ENCODE measurements at regions not wholly inside any gene's neighbourhood (a gene's known extent, or its start where the extent isn't known, plus 50 kb on each side); places are given as distances from the start of the nearest gene placed in this dataset.
"Not testable (repeated sequence)": the region's sequence is repeated elsewhere in the genome, so short reads cannot be mapped to it uniquely, and the experiment has no call there.

GRCh38 chr13:22967669-22968068 lies 213.1 kb upstream of the SGCG start:
- no peak for DNase-seq (ENCODE audit: low read depth)

GRCh38 chr13:22979952-22980351 lies 200.8 kb upstream of the SGCG start:
- DNase-seq (ENCODE audit: low read depth) = no peak

- DNase-seq (ENCODE audit: low read depth) = no peak
Observed at GRCh38 chr13:22980936-22981335, 199.8 kb upstream of the SGCG start.

- DNase-seq (ENCODE audit: low read depth) = no peak
Observed at GRCh38 chr13:22993148-22993547, 187.6 kb upstream of the SGCG start.

GRCh38 chr13:23003446-23003845 lies 177.3 kb upstream of the SGCG start:
- DNase-seq (ENCODE audit: low read depth) = no peak

GRCh38 chr13:23007426-23007825 lies 173.4 kb upstream of the SGCG start:
- no peak for DNase-seq (ENCODE audit: low read depth)

- DNase-seq (ENCODE audit: low read depth) = no peak
Observed at GRCh38 chr13:23018143-23018542, 162.6 kb upstream of the SGCG start.

GRCh38 chr13:23020246-23020843 lies 160.4 kb upstream of the SGCG start:
- peak; percentile 2 for DNase-seq (ENCODE audit: low read depth)

GRCh38 chr13:23021906-23022305 lies 158.9 kb upstream of the SGCG start:
- DNase-seq (ENCODE audit: low read depth) = no peak

- DNase-seq (ENCODE audit: low read depth) = no peak
Observed at GRCh38 chr13:23022704-23023103, 158.1 kb upstream of the SGCG start.

- no peak for DNase-seq (ENCODE audit: low read depth)
Observed at GRCh38 chr13:23025864-23026608, 154.7 kb upstream of the SGCG start.

GRCh38 chr13:23039266-23039935 lies 141.4 kb upstream of the SGCG start:
- no peak for DNase-seq (ENCODE audit: low read depth)

GRCh38 chr13:23042181-23042580 lies 138.6 kb upstream of the SGCG start:
- no peak for DNase-seq (ENCODE audit: low read depth)

- DNase-seq (ENCODE audit: low read depth) = no peak
Observed at GRCh38 chr13:23044906-23045305, 135.9 kb upstream of the SGCG start.

GRCh38 chr13:23050126-23050525 lies 130.7 kb upstream of the SGCG start:
- DNase-seq (ENCODE audit: low read depth) = no peak

GRCh38 chr13:23053711-23054110 lies 127.1 kb upstream of the SGCG start:
- not testable (repeated sequence) for DNase-seq (ENCODE audit: low read depth)

- no peak for DNase-seq (ENCODE audit: low read depth)
Observed at GRCh38 chr13:23059173-23059572, 121.6 kb upstream of the SGCG start.

GRCh38 chr13:23060959-23061358 lies 119.8 kb upstream of the SGCG start:
- DNase-seq (ENCODE audit: low read depth) = no peak

- DNase-seq (ENCODE audit: low read depth) = no peak
Observed at GRCh38 chr13:23067129-23067528, 113.7 kb upstream of the SGCG start.

- DNase-seq (ENCODE audit: low read depth) = no peak
Observed at GRCh38 chr13:23069566-23069965, 111.2 kb upstream of the SGCG start.

GRCh38 chr13:23074075-23074828 lies 106.5 kb upstream of the SGCG start:
- no peak for DNase-seq (ENCODE audit: low read depth)

- no peak for DNase-seq (ENCODE audit: low read depth)
Observed at GRCh38 chr13:23081220-23081619, 99.6 kb upstream of the SGCG start.

- DNase-seq (ENCODE audit: low read depth) = no peak
Observed at GRCh38 chr13:23081901-23082300, 98.9 kb upstream of the SGCG start.
